SK-N-MC (cell line): ENCODE measurements at regions not wholly inside any gene's neighbourhood (a gene's known extent, or its start where the extent isn't known, plus 50 kb on each side); places are given as distances from the start of the nearest gene placed in this dataset.

Source experiments
- EZH2 ChIP-seq: fragments of 200-600 bp; sonication (generic); IDR thresholded peaks from one replicate; pipeline ENCODE4 v1.6.1; 2017; ENCODE audit warnings: antibody characterized with exemption
- FOXP2 ChIP-seq: optimal IDR thresholded peaks from 2 replicates; pipeline ENCODE3; 2011; ENCODE audit warnings: mild to moderate bottlenecking, moderate library complexity; ENCODE audit not compliant: insufficient read depth; ENCODE audit errors: extremely low read length, control extremely low read depth
- POLR2AphosphoS5 ChIP-seq: IDR thresholded peaks from 2 replicates; pipeline ENCODE4 v1.6.1; 2012; ENCODE audit warnings: mild to moderate bottlenecking, low read depth, low read length, borderline replicate concordance

- TF ChIP-seq EZH2 (no peak), POLR2AphosphoS5 (no peak), FOXP2 (no peak)
Observed at GRCh38 chr4:124152132-124152531, 560.4 kb downstream of the ANKRD50 start.
